ENCODE measurements at regions not wholly inside any gene's neighbourhood (a gene's known extent, or its start where the extent isn't known, plus 50 kb on each side); places are given as distances from the start of the nearest gene placed in this dataset.

DNA sequence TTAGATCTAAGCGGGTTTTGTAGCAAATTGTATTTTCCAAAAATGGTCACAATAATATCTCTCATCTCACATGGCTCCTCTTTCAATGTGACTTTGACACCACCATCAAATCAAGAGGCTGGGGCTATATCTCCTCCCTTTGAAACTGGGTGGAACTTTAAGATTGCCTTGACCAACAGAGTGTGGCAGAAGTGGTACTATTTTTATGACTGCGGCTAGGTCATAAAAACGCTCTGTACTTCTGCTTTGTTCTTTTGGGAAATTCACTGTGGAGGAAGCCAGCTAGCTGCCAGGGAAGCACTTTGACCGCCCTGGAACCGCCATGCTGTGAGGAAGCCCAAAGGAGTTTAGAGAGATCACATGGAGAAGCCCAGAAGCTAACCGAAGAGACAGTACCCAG, 50.7 kb upstream of the ACOT11 start:
- H3K36me3 ChIP-seq (ENCODE audit: insufficient read depth, low read length) = no peaks in the 10 kb centered on the region
- peaks cover 0 to 5% (median under 1%) of the 10 kb centered on the region in 8 donors for H3K9me3 Mint-ChIP-seq
- peaks cover 3 to 9% (median 5%) of the 10 kb centered on the region in 4 donors for H3K4me1 Mint-ChIP-seq
- intact Hi-C loops (cut with micrococcal nuclease) = loop anchor here (10.0 kb wide), 1 partner anchor 613 kb away; the partner anchor contains the start of gene YIPF1
- no peaks in the 10 kb centered on the region for H3K9me3 ChIP-seq (ENCODE audit: control insufficient read depth in 1 of 2, low read length in 2 of 2)
- ChIA-PET POLR2A (ENCODE audit: partially characterized antibody) (no interaction called here), CTCF (ENCODE audit: partially characterized antibody) (no interaction called here)
- H3K4me3 Mint-ChIP-seq = no peak overlapping the region
- H3K27me3 ChIP-seq (ENCODE audit: insufficient read depth, low read length) = peaks cover 6% of the 10 kb centered on the region
- H3K4me1 ChIP-seq (ENCODE audit: insufficient read depth, low read length) = peaks cover 13% of the 10 kb centered on the region
- H3K27ac ChIP-seq (ENCODE audit: low read depth, low read length) = no peak overlapping the region
- H3K27ac Mint-ChIP-seq = no peak overlapping the region
- no peak for DNase-seq
- no peak overlapping the region for H3K4me3 ChIP-seq (ENCODE audit: low read length in 2 of 2)
- peaks cover 28 to 38% of the 10 kb centered on the region in 2 donors for H3K27me3 Mint-ChIP-seq
- H3K36me3 Mint-ChIP-seq = no peaks in the 10 kb centered on the region

DNA sequence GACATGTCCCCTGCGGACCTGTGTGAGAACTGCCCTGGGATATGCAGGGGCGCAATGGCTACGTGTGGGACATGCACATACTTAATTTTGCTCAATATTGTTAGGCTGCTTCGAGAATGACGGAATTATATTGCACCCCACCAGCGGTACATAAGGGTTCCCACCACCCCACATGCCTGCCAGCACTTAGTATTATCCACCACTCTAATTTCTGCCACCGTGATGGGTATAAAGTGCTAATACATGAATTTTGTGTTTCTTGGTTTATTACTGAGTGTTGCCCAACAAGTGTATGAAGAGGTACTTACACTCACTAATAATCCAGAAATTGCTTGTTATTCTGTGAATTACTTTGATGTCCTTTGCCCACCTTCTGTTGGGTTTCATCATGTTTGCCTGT, 52.1 kb upstream of the ACOT11 start:
- Mint-ChIP-seq H3K4me1 (peaks cover 3 to 10% (median 6%) of the 10 kb centered on the region in 4 donors), H3K27ac (no peak overlapping the region), H3K4me3 (no peak overlapping the region), H3K36me3 (no peaks in the 10 kb centered on the region), H3K27me3 (peaks cover 21 to 33% of the 10 kb centered on the region in 2 donors), H3K9me3 (peaks cover 0 to 5% (median under 1%) of the 10 kb centered on the region in 8 donors)
- intact Hi-C loops (cut with micrococcal nuclease) = loop anchor here (10.0 kb wide), 1 partner anchor 611 kb away; the partner anchor contains the start of gene YIPF1
- Histone ChIP-seq H3K9me3 (ENCODE audit: control insufficient read depth in 1 of 2, low read length in 2 of 2) (no peaks in the 10 kb centered on the region), H3K4me1 (ENCODE audit: insufficient read depth, low read length) (peaks cover 13% of the 10 kb centered on the region), H3K36me3 (ENCODE audit: insufficient read depth, low read length) (no peaks in the 10 kb centered on the region), H3K27ac (ENCODE audit: low read depth, low read length) (no peak overlapping the region), H3K4me3 (ENCODE audit: low read length in 2 of 2) (no peak overlapping the region), H3K27me3 (ENCODE audit: insufficient read depth, low read length) (peaks cover 6% of the 10 kb centered on the region)
- CTCF ChIA-PET (ENCODE audit: partially characterized antibody) = interaction anchor here (0.7 kb wide), 1 partner anchor 12 kb away, joined by 3 read pairs; no protein-coding TSS in a partner anchor
- no peak for DNase-seq
- POLR2A ChIA-PET (ENCODE audit: partially characterized antibody) = no interaction called here

DNA sequence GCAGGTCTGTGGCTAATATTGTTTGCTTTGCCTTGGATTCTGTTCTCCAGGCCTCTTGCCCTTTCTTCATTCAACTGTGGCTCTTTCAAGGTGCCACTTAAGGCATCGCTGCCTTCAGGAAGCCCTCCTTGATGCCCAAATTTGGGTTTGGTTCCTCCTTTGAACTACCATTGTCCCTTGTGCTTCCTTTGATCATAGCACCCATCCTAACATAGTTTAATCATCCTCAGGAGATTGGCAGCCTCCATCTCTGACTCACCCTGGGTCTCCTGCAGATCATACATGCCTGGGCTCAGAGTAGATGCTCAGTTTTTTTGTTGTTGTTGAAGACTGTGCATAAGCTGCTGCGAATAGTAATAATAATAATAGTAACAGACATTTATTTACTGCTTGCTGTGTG, 54.4 kb upstream of the ACOT11 start:
- CTCF ChIA-PET (ENCODE audit: partially characterized antibody) = no interaction called here
- Mint-ChIP-seq H3K4me1 (peaks cover 3 to 12% (median 10%) of the 10 kb centered on the region in 4 donors), H3K4me3 (peak overlapping the region in 1 of 8 donors; percentile 57), H3K36me3 (no peaks in the 10 kb centered on the region), H3K27ac (no peak overlapping the region), H3K9me3 (peaks cover 0 to 5% (median under 1%) of the 10 kb centered on the region in 8 donors), H3K27me3 (peaks cover 14 to 25% of the 10 kb centered on the region in 2 donors)
- POLR2A ChIA-PET (ENCODE audit: partially characterized antibody) = no interaction called here
- Histone ChIP-seq H3K4me1 (ENCODE audit: insufficient read depth, low read length) (peaks cover 9% of the 10 kb centered on the region), H3K4me3 (ENCODE audit: low read length in 2 of 2) (no peak overlapping the region), H3K27me3 (ENCODE audit: insufficient read depth, low read length) (peaks cover 3% of the 10 kb centered on the region), H3K27ac (ENCODE audit: low read depth, low read length) (no peak overlapping the region), H3K9me3 (ENCODE audit: control insufficient read depth in 1 of 2, low read length in 2 of 2) (no peaks in the 10 kb centered on the region), H3K36me3 (ENCODE audit: insufficient read depth, low read length) (no peaks in the 10 kb centered on the region)
- intact Hi-C loops (cut with micrococcal nuclease) = loop anchor here (10.0 kb wide), 1 partner anchor 609 kb away; the partner anchor contains the start of gene YIPF1
- no peak for DNase-seq

DNA sequence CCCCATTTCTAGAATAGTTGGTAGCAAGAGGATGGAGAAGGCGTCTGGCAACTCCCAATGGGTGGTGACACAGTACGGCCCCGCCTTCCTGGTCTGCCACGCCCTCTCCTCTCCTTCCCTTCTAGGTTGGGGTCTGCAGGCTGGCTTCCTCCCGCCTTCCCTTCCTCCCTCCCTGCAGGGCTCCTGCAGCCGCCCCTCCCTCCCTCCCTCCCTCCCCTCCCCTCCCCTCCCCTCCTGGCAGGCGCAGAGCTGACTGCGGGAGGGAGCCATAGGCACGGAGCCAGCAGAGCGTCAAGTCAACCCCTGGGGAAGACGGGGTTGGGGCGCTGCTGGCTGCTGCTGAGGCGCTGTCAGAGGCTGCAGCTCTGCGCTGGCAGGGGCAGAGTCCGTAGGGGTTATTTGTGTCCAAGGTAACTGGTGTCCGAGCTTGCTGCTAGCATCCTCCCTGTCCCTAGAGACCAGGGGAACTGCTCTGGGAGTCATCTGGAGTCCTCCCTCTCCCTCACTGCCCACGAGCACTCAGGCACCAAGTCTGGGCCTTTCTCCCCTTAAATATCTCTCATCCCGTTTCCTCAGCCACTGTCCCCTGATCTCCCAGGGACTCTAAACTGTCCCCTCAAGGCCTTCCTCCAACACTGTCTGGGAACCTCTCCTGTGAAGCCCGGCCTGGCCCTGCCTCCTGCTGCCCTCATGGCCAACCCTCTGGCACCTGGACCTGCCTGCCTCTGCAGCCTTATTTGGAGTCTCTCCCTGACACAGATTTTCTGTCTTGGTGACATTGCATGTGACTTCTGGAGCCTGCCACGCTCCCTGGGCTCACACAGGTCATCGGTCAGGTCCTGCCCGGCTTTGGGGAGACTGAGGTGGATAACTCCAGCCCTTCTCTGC, 57.4 kb upstream of the ACOT11 start:
- Histone ChIP-seq H3K27me3 (ENCODE audit: insufficient read depth, low read length) (no peaks in the 10 kb centered on the region), H3K4me3 (ENCODE audit: low read length in 2 of 2) (no peak overlapping the region), H3K27ac (ENCODE audit: low read depth, low read length) (no peak overlapping the region), H3K36me3 (ENCODE audit: insufficient read depth, low read length) (no peaks in the 10 kb centered on the region), H3K4me1 (ENCODE audit: insufficient read depth, low read length) (peaks cover 34% of the 10 kb centered on the region), H3K9me3 (ENCODE audit: control insufficient read depth in 1 of 2, low read length in 2 of 2) (no peaks in the 10 kb centered on the region)
- POLR2A ChIA-PET (ENCODE audit: partially characterized antibody) = interaction anchor here (1.2 to 9.7 kb wide), 5 partner anchors 86 to 419 kb away, joined by 3 to 254 read pairs (median 3); partner anchors contain the start of gene SSBP3
- peaks cover 20 to 36% (median 31%) of the 10 kb centered on the region in 4 donors for H3K4me1 Mint-ChIP-seq
- CTCF ChIA-PET (ENCODE audit: partially characterized antibody) = interaction anchor here (0.7 to 4.6 kb wide), 21 partner anchors 9 to 429 kb away, joined by 3 to 44 read pairs (median 8); partner anchors contain the start of genes SSBP3 and TTC22
- intact Hi-C loops (cut with micrococcal nuclease) = loop anchor here (10.0 kb wide), 1 partner anchor 606 kb away; the partner anchor contains the start of gene YIPF1
- H3K36me3 Mint-ChIP-seq = peaks cover 0 to 3% of the 10 kb centered on the region in 2 donors
- H3K9me3 Mint-ChIP-seq = peaks cover 0 to 2% (median 0%) of the 10 kb centered on the region in 8 donors
- H3K27ac Mint-ChIP-seq = peak overlapping the region in 1 of 7 donors; percentile 72
- DNase-seq = no peak
- peaks cover 0 to 8% of the 10 kb centered on the region in 2 donors for H3K27me3 Mint-ChIP-seq
- H3K4me3 Mint-ChIP-seq = peak overlapping the region in 4 of 8 donors; percentile 4 to 96 (median 56)

DNA sequence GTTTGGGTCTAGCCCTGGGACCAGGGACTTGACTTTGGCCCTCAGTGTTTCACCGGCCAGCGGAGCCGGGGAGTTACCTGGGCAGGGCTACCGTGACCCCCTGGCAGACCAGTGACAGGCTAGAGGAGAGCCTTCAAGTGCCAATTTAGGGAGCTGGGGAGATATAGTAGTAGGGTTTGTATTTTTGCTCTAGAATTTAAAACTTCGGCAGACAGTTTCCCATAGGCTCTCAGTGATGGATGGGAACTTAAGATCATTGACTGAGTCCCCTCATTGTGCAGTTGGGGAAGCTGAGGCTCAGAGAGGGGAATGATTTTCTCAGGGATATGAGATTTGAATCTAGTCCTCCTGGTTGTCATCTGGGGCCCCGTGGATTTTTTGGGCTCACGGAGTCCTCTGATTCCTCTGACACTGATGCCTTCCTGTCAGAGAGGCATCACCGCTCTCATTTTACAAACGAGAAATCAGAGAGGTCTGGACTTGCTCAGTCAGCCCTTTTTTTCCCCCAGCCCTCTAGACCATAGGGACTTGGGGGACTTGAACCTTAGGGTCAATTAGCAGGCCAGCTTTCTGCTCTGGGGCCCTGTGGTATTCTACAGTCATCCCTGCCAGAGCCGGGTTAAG, 58.3 kb upstream of the ACOT11 start:
- POLR2A ChIA-PET (ENCODE audit: partially characterized antibody) = interaction anchor here (0.6 to 9.7 kb wide), 22 partner anchors 10 to 544 kb away, joined by 3 to 254 read pairs (median 4); partner anchors contain the start of genes CYB5RL, IFT25, LRRC42 and MRPL37
- Mint-ChIP-seq H3K9me3 (peaks cover 0 to 2% (median 0%) of the 10 kb centered on the region in 8 donors), H3K4me3 (peak overlapping the region; percentile 88 to 96 (median 90)), H3K36me3 (peaks cover 0 to 3% of the 10 kb centered on the region in 2 donors), H3K27ac (peak overlapping the region; percentile 61 to 92 (median 73)), H3K27me3 (peaks cover 0 to 7% of the 10 kb centered on the region in 2 donors), H3K4me1 (peaks cover 26 to 44% (median 37%) of the 10 kb centered on the region in 4 donors)
- H3K27me3 ChIP-seq (ENCODE audit: insufficient read depth, low read length) = no peaks in the 10 kb centered on the region
- CTCF ChIA-PET (ENCODE audit: partially characterized antibody) = interaction anchor here (0.7 to 4.6 kb wide), 53 partner anchors 10 to 628 kb away, joined by 3 to 44 read pairs (median 5); partner anchors contain the start of genes SSBP3, TCEANC2, TMEM59 and TTC22
- H3K36me3 ChIP-seq (ENCODE audit: insufficient read depth, low read length) = no peaks in the 10 kb centered on the region
- no peak overlapping the region for H3K27ac ChIP-seq (ENCODE audit: low read depth, low read length)
- DNase-seq = no peak
- no peaks in the 10 kb centered on the region for H3K9me3 ChIP-seq (ENCODE audit: control insufficient read depth in 1 of 2, low read length in 2 of 2)
- peak overlapping the region; percentile 17 to 71 for H3K4me3 ChIP-seq (ENCODE audit: low read length in 2 of 2)
- intact Hi-C loops (cut with micrococcal nuclease) = loop anchor here (1.0 to 10.0 kb wide), 8 partner anchors 129 to 605 kb away; partner anchors contain the start of genes CYB5RL, IFT25, LRRC42 and MRPL37
- peaks cover 39% of the 10 kb centered on the region for H3K4me1 ChIP-seq (ENCODE audit: insufficient read depth, low read length)

DNA sequence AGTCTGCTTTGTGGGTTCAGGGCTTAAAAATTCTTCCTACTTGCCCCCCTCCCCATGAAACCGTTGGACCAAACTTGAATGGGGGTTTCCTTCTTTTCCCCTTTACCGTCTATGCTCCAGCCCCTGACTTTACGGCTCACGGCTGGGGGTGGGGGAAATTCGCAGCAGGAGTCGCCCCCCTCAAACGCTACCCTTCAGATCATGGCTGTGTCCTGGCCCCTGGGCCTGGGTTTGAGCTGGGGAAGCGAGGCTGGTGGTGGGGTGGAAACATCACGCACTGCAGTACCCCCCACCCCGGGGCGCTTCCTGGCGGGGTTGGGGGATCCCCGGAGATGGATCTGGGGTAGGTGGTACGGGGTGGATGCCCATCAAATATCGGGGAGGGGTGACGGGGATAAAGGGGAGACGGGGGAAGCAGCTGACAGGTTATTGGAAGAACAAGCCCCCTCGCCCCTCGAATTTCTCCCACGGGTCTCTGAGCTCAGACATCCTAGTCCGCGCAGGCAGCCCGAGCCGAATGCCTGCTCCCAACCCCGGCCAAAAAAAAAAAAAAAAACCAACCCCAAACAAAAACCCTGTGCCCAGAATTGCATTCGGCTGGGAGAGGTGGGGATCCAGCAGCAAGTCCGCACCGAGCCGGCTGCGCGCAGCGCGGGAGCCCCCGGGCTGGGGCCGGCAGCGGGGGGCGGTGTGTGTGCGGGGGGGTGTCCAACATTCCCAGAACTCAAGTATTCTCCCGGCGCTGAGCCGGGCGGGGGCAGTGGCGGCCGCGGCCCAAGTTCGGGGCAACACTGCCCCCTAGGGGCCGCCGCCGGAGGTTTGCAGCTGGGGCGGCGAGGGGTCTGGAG, 59.0 kb upstream of the ACOT11 start:
- H3K36me3 ChIP-seq (ENCODE audit: insufficient read depth, low read length) = no peaks in the 10 kb centered on the region
- DNase-seq = peak; percentile 65 to 84 (median 72)
- POLR2A ChIA-PET (ENCODE audit: partially characterized antibody) = interaction anchor here (0.6 to 9.7 kb wide), 26 partner anchors 11 to 543 kb away, joined by 3 to 254 read pairs (median 3); partner anchors contain the start of genes CYB5RL, IFT25, LRRC42 and MRPL37
- CTCF ChIA-PET (ENCODE audit: partially characterized antibody) = interaction anchor here (0.6 to 4.6 kb wide), 62 partner anchors 9 to 628 kb away, joined by 3 to 44 read pairs (median 5); partner anchors contain the start of genes SSBP3, TCEANC2, TMEM59 and TTC22
- peak overlapping the region; percentile 72 for H3K27ac ChIP-seq (ENCODE audit: low read depth, low read length)
- no peaks in the 10 kb centered on the region for H3K27me3 ChIP-seq (ENCODE audit: insufficient read depth, low read length)
- intact Hi-C loops (cut with micrococcal nuclease) = loop anchor here (1.0 to 10.0 kb wide), 10 partner anchors 12 to 544 kb away; partner anchors contain the start of genes CYB5RL, IFT25, LRRC42 and MRPL37
- Mint-ChIP-seq H3K4me3 (peak overlapping the region; percentile 88 to 96 (median 90)), H3K27ac (peak overlapping the region; percentile 82 to 95 (median 88)), H3K4me1 (peaks cover 32 to 51% (median 43%) of the 10 kb centered on the region in 4 donors), H3K27me3 (peaks cover 0 to 4% of the 10 kb centered on the region in 2 donors), H3K36me3 (peaks cover 0 to 3% of the 10 kb centered on the region in 2 donors), H3K9me3 (peaks cover 0 to 2% (median 0%) of the 10 kb centered on the region in 8 donors)
- peak overlapping the region; percentile 71 to 94 for H3K4me3 ChIP-seq (ENCODE audit: low read length in 2 of 2)
- H3K9me3 ChIP-seq (ENCODE audit: control insufficient read depth in 1 of 2, low read length in 2 of 2) = no peaks in the 10 kb centered on the region
- peaks cover 39% of the 10 kb centered on the region for H3K4me1 ChIP-seq (ENCODE audit: insufficient read depth, low read length)

Data from CD4-positive, alpha-beta memory T cell (primary cell).